ENCODE measurements at regions not wholly inside any gene's neighbourhood (a gene's known extent, or its start where the extent isn't known, plus 50 kb on each side); places are given as distances from the start of the nearest gene placed in this dataset.

- TF ChIP-seq CTCF (IDR thresholded peaks at IDR 0.05) (no peak), POLR2AphosphoS5 (IDR thresholded peaks at IDR 0.05) (no peak)
Observed at GRCh38 chr14:28412077-28412476, 354.5 kb upstream of the FOXG1 start.

Data from gastroesophageal sphincter (tissue), 3 donors.